Spleen (tissue), 7 donors: ENCODE measurements at regions not wholly inside any gene's neighbourhood (a gene's known extent, or its start where the extent isn't known, plus 50 kb on each side); places are given as distances from the start of the nearest gene placed in this dataset.

ENCODE experiments used
- POLR2A ChIP-seq, 3 donors: fragments of 450-650 bp; IDR thresholded peaks; one replicate each; pipeline ENCODE4 v1.5.1; 2017; ENCODE audit warnings: antibody characterized with exemption in 3 of 3, mild to moderate bottlenecking in 1 of 3
- POLR2AphosphoS5 ChIP-seq, 3 donors: sonication (generic); formaldehyde crosslinking; IDR thresholded peaks; one replicate each; pipeline ENCODE4 v1.5.1; 2017; ENCODE audit warnings: antibody characterized with exemption in 3 of 3
- TF ChIP-seq, protein P1 (sequence below), 11 experiments: fragments of 200-600 bp in 7 of 11; fragments of 450-650 bp in 4 of 11; sonication (generic) in 4 of 11; IDR thresholded peaks in 8 of 11; conservative IDR thresholded peaks in 3 of 11; 1 replicate in 7 of 11; 2 replicates in 4 of 11; pipeline versions ENCODE4 v1.4.0 to v1.8.0; 2016 to 2021; ENCODE audit warnings: antibody characterized with exemption in 11 of 11, inconsistent platforms in 4 of 11, mild to moderate bottlenecking in 1 of 11
- donor health status: DM: no; HTN: no; CAD: no; lungs with moderate emphysema.
- donor health status: DM: no; HTN: no; CAD: no.
- donor health status: DM: no; HTN: no; CAD: no.

DNA sequence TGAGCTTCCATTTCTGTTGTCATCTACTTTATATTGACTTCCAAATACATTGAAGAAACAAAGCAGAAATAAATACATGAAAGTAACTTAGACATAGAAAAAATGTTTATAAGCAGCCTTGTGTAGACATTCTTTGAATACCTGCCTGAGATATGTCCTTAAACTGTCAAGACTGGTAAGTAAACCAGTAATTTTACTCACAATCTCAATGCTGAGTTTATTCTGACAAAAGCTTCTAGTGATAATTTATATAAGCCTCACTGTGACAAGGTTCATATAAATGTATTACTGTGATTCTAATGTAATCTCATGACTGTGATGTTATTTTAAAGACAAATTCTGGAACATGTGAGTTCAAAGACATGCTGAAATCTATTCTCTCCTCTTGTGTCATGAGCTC, 516.7 kb upstream of the B3GALT2 start:
- TF ChIP-seq, protein P1, sequence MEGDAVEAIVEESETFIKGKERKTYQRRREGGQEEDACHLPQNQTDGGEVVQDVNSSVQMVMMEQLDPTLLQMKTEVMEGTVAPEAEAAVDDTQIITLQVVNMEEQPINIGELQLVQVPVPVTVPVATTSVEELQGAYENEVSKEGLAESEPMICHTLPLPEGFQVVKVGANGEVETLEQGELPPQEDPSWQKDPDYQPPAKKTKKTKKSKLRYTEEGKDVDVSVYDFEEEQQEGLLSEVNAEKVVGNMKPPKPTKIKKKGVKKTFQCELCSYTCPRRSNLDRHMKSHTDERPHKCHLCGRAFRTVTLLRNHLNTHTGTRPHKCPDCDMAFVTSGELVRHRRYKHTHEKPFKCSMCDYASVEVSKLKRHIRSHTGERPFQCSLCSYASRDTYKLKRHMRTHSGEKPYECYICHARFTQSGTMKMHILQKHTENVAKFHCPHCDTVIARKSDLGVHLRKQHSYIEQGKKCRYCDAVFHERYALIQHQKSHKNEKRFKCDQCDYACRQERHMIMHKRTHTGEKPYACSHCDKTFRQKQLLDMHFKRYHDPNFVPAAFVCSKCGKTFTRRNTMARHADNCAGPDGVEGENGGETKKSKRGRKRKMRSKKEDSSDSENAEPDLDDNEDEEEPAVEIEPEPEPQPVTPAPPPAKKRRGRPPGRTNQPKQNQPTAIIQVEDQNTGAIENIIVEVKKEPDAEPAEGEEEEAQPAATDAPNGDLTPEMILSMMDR (IDR thresholded peaks at IDR 0.05 in 8 of 11, conservative IDR thresholded peaks at IDR 0.05 in 3 of 11) = no peak
- TF ChIP-seq POLR2A (IDR thresholded peaks at IDR 0.05) = no peak
- no peak for TF ChIP-seq POLR2AphosphoS5 (IDR thresholded peaks at IDR 0.05)
